Esophagus muscularis mucosa (tissue), 3 donors: ENCODE measurements at regions not wholly inside any gene's neighbourhood (a gene's known extent, or its start where the extent isn't known, plus 50 kb on each side); places are given as distances from the start of the nearest gene placed in this dataset.

Source experiments
- CTCF ChIP-seq, 3 experiments: fragments of 200-600 bp in 2 of 3; fragments of 450-650 bp in 1 of 3; sonication (generic) in 2 of 3; IDR thresholded peaks; one replicate each; pipeline ENCODE4 v1.5.1; 2017 to 2019; ENCODE audit warnings: antibody characterized with exemption in 3 of 3, mild to moderate bottlenecking in 2 of 3, moderate library complexity in 1 of 3
- POLR2A ChIP-seq: fragments of 450-650 bp; IDR thresholded peaks from one replicate; pipeline ENCODE4 v1.6.1; 2017; ENCODE audit warnings: antibody characterized with exemption, moderate library complexity, mild to moderate bottlenecking, low read depth
- POLR2AphosphoS5 ChIP-seq, 2 donors: sonication (generic); formaldehyde crosslinking; IDR thresholded peaks; one replicate each; pipeline ENCODE4 v1.6.1; 2017; ENCODE audit warnings: antibody characterized with exemption in 2 of 2

DNA sequence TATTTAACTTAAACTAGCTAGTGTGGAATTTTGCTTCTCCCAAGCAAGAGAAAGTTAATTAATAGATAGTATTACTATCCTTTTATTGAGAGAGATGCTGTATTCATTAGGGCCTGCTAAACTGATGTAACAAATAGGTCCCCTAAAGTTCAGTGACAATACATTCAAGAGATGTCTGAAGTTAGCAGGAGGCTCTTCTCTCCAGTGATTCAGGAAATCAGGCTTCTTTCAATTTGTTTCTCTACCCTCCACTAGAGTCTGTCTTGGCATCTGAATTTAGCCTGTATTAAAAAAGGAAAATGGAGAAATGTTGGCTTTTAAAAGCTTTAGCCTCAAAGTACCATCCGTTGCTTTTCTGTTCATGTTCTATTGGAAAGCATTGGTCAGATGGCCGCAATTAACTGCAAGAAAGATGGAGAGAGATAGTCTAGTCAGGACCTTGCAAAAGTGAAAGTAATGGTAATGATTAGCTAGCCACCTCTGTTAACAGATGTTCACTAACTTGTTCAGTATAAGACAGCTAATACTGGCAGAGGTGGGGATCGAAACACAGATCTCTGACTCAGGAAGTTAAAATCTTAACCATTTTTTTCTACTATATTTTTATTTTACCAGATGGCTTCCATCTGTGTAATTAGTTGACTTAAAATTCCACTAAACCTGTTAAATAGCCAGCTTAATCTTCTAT, 786.8 kb downstream of the TMTC2 start:
- TF ChIP-seq POLR2A, result no peak
- TF ChIP-seq CTCF (IDR thresholded peaks at IDR 0.05), result no peak
- TF ChIP-seq POLR2AphosphoS5 (IDR thresholded peaks at IDR 0.05), result no peak
